Fibroblast of the conjunctiva (primary cell): ENCODE measurements at regions not wholly inside any gene's neighbourhood (a gene's known extent, or its start where the extent isn't known, plus 50 kb on each side); places are given as distances from the start of the nearest gene placed in this dataset.
"Not testable (repeated sequence)": the region's sequence is repeated elsewhere in the genome, so short reads cannot be mapped to it uniquely, and the experiment has no call there.

ENCODE experiments used
- DNase-seq: peaks from one replicate; pipeline ENCODE4 v3.0.0-alpha.2; 2010; ENCODE audit warnings: low read depth

GRCh38 chr4:79175716-79176115 lies 150.1 kb downstream of the NAA11 start:
- DNase-seq, result no peak

GRCh38 chr4:79174490-79175252 lies 151.2 kb downstream of the NAA11 start:
- DNase-seq, result no peak

GRCh38 chr4:79173186-79173585 lies 152.7 kb downstream of the NAA11 start:
- DNase-seq, result no peak

- DNase-seq, result no peak
Measured at GRCh38 chr4:79170077-79170476, 155.8 kb downstream of the NAA11 start.

- DNase-seq, result no peak
Measured at GRCh38 chr4:79164907-79165610, 160.8 kb downstream of the NAA11 start.

GRCh38 chr4:79163981-79164490 lies 161.8 kb downstream of the NAA11 start:
- no peak for DNase-seq

GRCh38 chr4:79160962-79161361 lies 164.9 kb downstream of the NAA11 start:
- DNase-seq, result no peak

- DNase-seq, result not testable (repeated sequence)
Measured at GRCh38 chr4:79158705-79159104, 167.2 kb downstream of the NAA11 start.

GRCh38 chr4:79155336-79155735 lies 170.5 kb downstream of the NAA11 start:
- DNase-seq, result no peak

GRCh38 chr4:79150820-79151416 lies 174.9 kb downstream of the NAA11 start:
- no peak for DNase-seq

GRCh38 chr4:79148369-79148768 lies 177.5 kb downstream of the NAA11 start:
- DNase-seq, result no peak

GRCh38 chr4:79147251-79147650 lies 178.6 kb downstream of the NAA11 start:
- no peak for DNase-seq

GRCh38 chr4:79141530-79141929 lies 184.3 kb downstream of the NAA11 start:
- no peak for DNase-seq

- no peak for DNase-seq
Measured at GRCh38 chr4:79134767-79135166, 191.1 kb downstream of the NAA11 start.

- no peak for DNase-seq
Measured at GRCh38 chr4:79132826-79133225, 193.0 kb downstream of the NAA11 start.

GRCh38 chr4:79121875-79122358 lies 182.7 kb upstream of the PAQR3 start:
- no peak for DNase-seq

GRCh38 chr4:79121223-79121622 lies 182.0 kb upstream of the PAQR3 start:
- no peak for DNase-seq

GRCh38 chr4:79117051-79117450 lies 177.8 kb upstream of the PAQR3 start:
- not testable (repeated sequence) for DNase-seq

- no peak for DNase-seq
Measured at GRCh38 chr4:79107014-79107413, 167.8 kb upstream of the PAQR3 start.

- no peak for DNase-seq
Measured at GRCh38 chr4:79088946-79089691, 149.9 kb upstream of the PAQR3 start.

- DNase-seq, result no peak
Measured at GRCh38 chr4:79087071-79087470, 147.8 kb upstream of the PAQR3 start.

GRCh38 chr4:79083406-79084010 lies 144.3 kb upstream of the PAQR3 start:
- no peak for DNase-seq
